Left kidney (tissue), 1 donor: ENCODE measurements at regions not wholly inside any gene's neighbourhood (a gene's known extent, or its start where the extent isn't known, plus 50 kb on each side); places are given as distances from the start of the nearest gene placed in this dataset.

Experiments used
- DNase-seq: peaks from one replicate; pipeline ENCODE4 v3.0.0-alpha.2; 2013

- DNase-seq, result no peak
These were observed 53.9 kb downstream of the BARX1 start for GRCh38 chr9:93900971-93901861.

DNA sequence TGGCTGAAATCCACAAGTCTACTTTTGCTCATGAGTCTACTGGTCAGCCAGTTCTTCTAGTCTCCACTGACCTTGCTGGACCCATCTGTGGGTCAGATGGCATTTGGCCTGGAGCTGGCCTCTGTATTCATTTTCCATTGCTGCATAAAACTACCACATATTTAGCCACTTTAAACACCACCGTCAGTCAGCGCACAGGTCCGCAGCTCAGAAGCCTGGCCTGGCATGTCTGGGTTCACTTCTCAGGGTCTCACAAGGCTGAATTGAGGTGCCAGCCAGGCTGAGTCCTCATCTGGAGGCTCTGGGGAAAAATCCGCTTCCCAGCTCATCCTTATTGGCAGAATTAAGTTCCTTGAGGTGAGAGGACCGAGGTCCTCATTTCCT, 54.7 kb downstream of the BARX1 start:
- DNase-seq, result no peak

DNA sequence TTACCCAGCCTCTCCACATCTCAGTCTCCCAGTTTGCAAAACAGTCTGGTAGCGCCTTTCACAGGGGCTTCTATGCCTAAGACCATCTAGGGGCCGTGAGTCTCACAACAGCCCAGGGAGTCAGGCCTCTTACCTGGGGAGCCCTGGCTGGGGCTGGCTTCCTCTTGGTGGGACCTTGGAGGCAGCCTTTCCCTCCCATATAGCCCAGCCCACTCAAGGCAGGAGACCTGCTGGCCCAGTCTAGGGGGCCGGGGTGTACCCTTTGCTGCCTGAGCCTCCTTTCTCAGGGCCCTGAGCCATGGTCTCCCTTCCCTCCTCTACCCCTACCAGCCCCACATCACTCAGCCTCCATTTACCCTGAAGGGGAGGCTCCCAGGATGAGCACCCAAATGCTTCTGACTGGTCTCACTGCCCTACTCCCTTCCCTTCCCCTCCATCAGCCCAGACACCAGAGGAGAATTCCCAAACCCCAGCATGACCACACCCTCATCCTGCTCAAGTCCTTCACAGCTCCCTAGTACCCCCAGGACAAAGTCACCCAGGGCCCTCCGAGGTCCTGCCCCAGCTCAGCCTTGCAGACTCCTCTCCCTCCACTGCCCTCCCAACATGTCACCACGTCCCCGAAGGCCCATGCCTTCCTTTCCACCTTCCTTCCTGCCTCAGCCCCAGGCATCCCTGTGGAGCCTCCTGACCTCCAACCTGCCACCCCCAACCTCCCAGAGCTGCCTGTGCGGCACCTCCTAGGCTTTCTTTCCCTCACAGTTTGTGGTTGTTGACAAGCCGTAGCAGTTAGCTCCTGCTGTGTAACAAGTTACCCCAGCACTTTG, 55.3 kb downstream of the BARX1 start:
- no peak for DNase-seq

GRCh38 chr9:93898502-93899426, 56.4 kb downstream of the BARX1 start:
- DNase-seq, result no peak

- no peak for DNase-seq
These were observed 57.1 kb downstream of the BARX1 start for GRCh38 chr9:93898026-93898425.

GRCh38 chr9:93897075-93897970, 57.8 kb downstream of the BARX1 start:
- DNase-seq, result no peak

DNA sequence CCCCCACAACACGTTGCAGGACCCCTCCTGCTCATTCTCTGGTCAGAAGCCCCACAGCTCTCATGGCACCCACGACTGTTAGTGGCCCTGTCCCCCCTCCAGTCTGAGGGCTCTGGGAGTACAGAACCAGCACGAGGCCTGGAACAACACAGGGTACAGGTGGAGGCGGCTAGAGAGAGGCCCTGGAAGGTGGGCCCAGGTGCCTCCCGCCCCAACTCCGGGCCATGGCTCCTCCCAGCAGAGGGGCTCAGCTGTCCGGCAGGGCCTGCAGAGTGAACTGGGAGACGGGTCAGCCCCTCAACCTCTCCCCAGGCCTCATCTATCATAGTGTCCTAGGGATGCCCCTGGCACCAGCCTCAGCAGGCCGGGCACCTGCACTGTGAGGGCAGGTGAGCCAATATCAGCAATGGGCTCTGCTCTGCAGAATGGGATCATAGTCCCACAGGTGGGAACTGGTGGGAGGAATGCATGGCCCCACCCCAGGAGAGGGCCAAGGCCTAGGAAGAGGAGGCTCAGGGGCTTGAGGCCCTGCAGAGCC, 58.6 kb downstream of the BARX1 start:
- no peak for DNase-seq

- no peak for DNase-seq
These were observed 59.1 kb downstream of the BARX1 start for GRCh38 chr9:93896093-93896492.

DNA sequence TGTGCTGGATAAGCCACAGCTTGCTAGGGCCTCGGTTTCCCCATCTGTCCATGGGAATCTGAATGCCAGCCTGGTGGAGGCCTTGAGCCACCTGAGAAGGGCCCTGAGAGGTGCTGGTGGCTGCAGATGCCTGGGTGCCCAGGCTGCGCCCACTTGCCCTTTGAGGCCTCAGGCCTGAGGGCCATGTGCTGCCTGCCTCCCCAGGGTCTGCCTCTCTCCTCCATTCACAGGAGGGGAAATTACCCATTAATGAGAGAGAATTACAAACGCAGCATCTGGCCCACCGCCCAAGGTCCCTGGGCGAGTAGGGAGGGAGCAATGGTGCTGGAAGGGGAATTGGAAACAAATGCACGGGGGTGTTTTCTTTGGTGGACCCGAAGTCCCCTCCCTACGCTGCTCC, 59.6 kb downstream of the BARX1 start:
- DNase-seq, result no peak

GRCh38 chr9:93894691-93895079, 60.5 kb downstream of the BARX1 start:
- no peak for DNase-seq

DNA sequence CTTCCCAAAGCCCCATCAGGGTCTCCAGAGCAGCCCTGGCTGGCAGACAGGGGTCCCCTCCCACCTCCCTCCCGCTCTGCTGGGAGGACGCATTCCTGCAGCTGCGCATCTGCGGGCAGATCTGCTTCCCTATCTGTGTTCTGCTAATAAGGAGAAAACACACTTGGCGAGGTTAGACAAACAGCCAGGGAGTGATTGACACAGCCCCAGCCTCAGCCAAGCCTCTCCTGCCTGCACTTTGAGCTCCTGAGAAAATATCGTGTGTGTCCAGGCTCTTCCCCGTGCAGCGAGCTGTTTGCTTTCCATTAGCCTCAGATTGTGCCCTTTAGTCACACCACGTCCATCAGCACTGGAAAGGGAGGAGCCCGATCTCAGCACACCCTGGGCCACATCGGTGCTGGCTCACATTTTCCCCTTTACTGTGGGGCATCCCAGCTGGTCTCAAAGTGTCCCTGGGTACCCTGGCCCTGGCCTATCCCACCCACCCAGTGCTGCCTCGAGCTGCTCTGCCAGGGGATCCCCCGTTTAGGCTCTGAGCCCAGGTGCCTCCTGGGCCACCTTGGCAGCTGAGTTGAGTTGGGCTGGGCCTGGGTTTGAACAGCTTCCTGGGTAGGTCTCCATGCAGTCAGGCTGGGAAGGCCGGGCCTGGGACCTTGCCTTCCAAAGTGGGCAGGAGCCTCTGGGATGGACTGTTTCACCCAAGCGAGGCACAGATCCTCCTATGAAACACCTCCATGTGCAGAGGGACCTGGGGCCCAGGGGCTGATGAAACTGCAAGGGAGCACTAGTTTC, 61.1 kb downstream of the BARX1 start:
- DNase-seq, result peak; percentile 10

- no peak for DNase-seq
These were observed 62.0 kb downstream of the BARX1 start for GRCh38 chr9:93893194-93893593.

DNA sequence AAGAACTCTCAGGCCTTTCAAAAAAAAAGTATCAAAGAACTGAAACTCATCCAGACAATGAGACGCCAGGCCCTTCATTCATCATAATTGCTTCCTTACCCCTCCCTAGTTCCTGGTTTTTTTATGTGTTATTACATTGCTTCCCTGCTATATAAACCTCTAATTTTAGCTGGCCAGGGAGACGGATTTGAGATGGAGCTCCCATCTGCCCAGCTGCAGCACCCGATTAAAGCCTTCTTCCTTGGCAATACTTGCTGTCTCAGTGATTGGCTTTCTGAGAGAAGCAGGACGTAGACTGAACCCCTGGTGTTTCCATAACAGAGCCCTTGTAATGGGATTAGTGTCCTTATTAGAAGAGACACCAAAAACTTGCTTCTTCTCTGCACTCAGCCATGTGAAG, 62.4 kb downstream of the BARX1 start:
- no peak for DNase-seq

GRCh38 chr9:93891549-93892310, 63.4 kb downstream of the BARX1 start:
- no peak for DNase-seq

DNA sequence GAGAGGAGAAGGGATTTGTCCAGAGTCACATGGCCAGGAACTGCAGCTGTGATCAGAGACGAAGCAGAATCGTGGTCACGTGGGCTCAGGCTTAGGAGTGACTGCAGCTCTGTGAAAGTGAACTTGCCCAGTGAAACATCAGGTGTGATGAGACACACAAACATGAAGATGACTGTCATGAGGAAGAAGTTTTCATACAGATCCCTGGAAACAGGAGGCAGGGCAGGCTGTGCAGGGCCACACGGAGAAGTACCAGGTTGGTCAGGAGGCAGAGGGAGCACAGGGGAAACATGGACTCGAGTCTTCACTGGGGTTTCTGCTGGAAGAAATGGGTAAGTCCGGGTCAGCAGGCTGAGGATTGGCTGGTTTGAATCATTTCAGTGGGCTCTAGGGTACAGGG, 64.1 kb downstream of the BARX1 start:
- no peak for DNase-seq

DNA sequence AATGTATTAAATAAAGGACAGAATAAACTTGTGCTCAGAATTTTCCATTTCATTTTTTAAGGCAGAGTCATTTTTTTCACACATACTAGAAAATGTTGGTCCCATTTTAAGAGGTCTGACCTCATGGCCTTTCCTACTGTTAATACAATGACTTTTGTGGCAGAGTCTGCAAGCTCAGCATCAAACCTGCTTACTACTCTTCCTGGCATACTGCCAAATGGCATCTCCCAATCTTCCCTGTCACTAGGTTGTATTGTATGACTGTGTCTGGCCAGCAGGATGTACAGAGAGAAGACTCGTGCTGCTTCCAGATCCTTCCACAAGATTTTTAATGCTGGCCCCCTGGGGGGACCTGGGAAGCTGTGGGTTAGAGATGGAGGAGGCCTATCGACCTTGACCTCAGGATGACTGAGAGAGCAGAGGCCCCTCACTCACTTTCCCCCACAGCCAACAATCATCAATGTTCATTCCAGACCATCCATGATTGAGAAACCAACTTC, 64.7 kb downstream of the BARX1 start:
- DNase-seq, result no peak

GRCh38 chr9:93886911-93887310, 68.2 kb downstream of the BARX1 start:
- no peak for DNase-seq

DNA sequence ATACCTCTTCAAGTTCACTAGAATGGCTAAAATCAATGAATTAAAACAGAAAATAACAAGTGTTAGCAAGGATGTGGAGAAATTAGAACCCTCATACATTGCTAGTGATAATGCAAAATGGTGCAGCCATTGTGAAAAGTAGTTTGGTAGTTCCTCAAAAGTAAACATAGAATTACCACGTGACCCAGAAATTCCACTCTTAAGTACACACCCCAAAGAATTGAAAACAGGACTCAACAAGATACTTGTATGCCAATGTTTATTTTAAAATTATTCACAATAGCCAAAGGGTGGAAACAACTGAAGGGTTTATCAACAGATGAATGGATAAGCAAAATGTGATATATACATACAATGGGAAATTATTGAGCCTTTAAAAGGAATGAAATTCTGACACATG, 70.3 kb downstream of the BARX1 start:
- no peak for DNase-seq
